ENCODE measurements at regions not wholly inside any gene's neighbourhood (a gene's known extent, or its start where the extent isn't known, plus 50 kb on each side); places are given as distances from the start of the nearest gene placed in this dataset.

DNA sequence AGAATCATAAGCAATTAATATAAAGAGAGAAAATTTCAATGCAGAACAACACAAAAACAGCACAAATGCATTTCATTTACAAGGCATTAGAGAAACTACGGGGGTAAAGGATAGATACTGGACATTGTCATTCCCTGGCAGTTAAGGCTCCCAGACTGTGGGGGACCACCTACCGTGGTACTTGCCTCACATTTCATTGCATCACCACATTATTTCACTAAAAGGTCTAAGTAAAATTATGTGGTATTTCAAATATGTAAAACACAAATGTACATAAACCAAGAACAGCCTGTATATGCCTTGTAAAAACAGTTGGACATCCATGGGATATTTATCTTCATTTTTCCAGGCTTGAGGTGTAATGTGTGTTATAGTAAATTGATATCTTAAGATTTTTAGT lies 571.2 kb upstream of the ZNF462 start:
- intact Hi-C loops (cut with micrococcal nuclease) = no loop called here
- Mint-ChIP-seq H3K36me3 (ENCODE audit: low read depth) (no peaks in the 10 kb centered on the region), H3K27me3 (no peaks in the 10 kb centered on the region)

DNA sequence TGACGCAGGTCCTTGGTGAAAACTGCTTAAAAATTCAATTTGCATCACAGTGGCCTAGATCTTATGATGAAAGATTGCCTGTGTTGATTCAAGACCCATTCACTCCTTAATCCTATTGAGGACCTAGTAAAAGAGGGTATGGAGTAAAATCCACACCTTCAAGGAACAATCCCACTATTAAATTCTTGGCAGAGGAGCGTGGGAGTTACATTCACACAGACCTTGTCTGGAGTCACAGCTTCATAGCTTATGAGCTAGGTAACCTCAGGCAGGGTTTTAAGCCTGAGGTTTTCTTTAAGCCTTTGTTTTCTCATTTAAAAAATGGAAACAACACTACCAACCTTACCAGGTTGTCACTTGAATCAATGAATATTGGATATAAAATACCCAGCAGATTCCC lies 566.5 kb upstream of the ZNF462 start:
- Mint-ChIP-seq H3K4me1 (no peaks in the 10 kb centered on the region), H3K27me3 (no peaks in the 10 kb centered on the region), H3K27ac (no peak overlapping the region), H3K4me3 (no peak overlapping the region), H3K36me3 (ENCODE audit: low read depth) (no peaks in the 10 kb centered on the region), H3K9me3 (no peaks in the 10 kb centered on the region)
- no peak for DNase-seq
- intact Hi-C loops (cut with micrococcal nuclease) = no loop called here

More for the DNA sequence above, 571.2 kb upstream of the ZNF462 start:
- no peak overlapping the region for H3K4me3 Mint-ChIP-seq
- H3K4me1 Mint-ChIP-seq = no peaks in the 10 kb centered on the region
- no peak for DNase-seq
- no peaks in the 10 kb centered on the region for H3K9me3 Mint-ChIP-seq
- H3K27ac Mint-ChIP-seq = no peak overlapping the region

DNA sequence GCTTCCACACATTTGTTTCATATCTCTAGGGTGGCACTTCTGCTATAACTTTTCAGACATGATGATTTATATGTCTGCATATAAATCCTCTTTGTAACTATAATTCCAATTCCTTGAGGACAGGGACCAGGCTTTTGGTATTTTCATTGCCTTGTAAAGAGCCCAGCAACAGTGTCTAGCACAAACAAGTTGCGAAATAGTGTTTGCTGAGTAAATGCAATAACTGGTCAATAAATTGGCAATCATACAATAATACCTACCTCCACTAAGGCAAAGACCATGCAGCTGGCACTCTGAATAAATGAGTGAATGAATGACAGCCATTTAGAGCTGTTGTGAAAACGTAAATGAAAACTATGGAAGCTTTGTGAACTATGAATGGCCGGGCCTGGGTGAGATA lies 564.0 kb upstream of the ZNF462 start:
- Mint-ChIP-seq H3K36me3 (ENCODE audit: low read depth) (no peaks in the 10 kb centered on the region), H3K27ac (no peak overlapping the region), H3K27me3 (no peaks in the 10 kb centered on the region), H3K4me1 (no peaks in the 10 kb centered on the region), H3K9me3 (no peaks in the 10 kb centered on the region), H3K4me3 (no peak overlapping the region)
- intact Hi-C loops (cut with micrococcal nuclease) = no loop called here
- no peak for DNase-seq

DNA sequence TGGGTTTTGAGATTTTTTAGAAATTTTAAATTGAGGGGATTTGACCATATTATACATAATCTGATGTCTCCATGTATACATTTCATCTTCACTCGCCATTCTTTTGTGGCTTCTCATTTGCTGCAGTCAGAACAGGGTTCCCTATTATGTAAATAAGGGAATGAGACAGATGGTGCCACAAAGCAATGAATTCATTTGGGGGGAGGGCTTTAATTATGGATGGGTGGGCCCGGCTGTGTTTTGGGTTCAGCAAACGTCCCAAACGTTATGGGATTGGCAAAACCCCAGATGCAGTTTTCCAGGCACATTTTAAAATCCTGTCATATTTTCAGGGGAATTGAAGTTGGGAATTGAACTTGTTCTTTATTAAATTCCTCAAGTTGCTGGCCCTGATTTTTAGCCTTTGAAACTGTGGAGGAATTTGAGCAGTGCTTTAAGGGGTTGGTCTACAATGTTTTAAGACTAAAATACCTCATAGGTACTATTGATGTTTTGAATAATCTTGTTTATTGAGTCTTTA lies 558.5 kb upstream of the ZNF462 start:
- intact Hi-C loops (cut with micrococcal nuclease) = no loop called here
- Mint-ChIP-seq H3K36me3 (ENCODE audit: low read depth) (no peaks in the 10 kb centered on the region), H3K27ac (no peak overlapping the region), H3K4me3 (no peak overlapping the region), H3K27me3 (no peaks in the 10 kb centered on the region), H3K4me1 (no peaks in the 10 kb centered on the region), H3K9me3 (no peaks in the 10 kb centered on the region)
- DNase-seq = no peak

DNA sequence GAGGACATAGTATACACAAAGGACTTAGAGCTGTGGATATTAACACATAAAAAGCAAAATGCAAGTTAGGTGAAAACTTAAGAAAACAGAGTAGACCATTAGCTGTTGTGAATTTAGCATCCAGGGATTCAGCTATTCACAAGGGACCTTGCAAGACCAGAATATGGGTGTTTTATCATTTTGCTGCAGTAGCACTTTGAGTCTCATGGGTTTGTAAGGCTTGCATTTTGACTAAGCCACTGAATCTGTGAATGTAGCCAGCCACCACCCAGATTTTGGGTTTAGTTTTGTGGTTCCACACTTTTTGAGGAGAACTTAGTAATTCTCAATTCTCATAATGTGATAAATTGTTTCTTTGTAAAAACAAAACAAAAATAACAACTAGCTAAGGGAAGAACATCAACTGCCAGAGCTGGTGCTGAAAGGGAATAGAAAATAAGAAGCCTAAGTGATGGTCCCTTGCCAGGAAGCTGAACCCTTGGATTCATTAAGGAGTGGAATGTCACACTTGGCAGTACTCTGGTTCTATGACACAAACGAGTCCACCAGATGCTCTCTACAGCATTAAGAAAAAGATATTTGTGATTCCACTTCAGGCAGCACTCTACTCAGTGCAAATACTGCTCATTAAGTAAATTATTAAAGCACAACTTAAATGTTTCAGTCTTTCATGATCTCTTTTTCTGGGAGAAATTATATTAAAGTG lies 557.4 kb upstream of the ZNF462 start:
- DNase-seq = no peak
- no peaks in the 10 kb centered on the region for H3K9me3 Mint-ChIP-seq
- no peak overlapping the region for H3K4me3 Mint-ChIP-seq
- intact Hi-C loops (cut with micrococcal nuclease) = no loop called here
- no peaks in the 10 kb centered on the region for H3K4me1 Mint-ChIP-seq
- H3K27me3 Mint-ChIP-seq = no peaks in the 10 kb centered on the region
- no peak overlapping the region for H3K27ac Mint-ChIP-seq
- no peaks in the 10 kb centered on the region for H3K36me3 Mint-ChIP-seq (ENCODE audit: low read depth)

DNA sequence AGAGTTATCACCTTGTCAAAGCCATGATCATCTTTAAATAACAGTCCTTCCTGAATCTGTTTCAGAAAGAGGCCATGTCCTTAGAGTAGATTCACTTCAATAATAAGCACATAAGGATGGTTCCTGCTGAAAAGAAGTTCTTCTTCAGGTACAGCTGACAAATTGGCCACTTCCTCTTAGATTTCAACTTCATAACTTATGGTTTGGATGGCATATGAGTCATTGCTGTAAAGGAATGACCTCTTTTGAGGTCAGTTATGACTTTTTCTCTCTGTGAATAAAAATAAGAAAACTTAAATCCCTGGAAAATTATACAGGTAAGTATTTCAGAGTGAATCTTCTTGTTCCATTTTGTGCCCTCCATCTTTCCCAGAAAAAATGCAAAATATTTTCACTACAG lies 555.3 kb upstream of the ZNF462 start:
- Mint-ChIP-seq H3K4me1 (no peaks in the 10 kb centered on the region), H3K4me3 (no peak overlapping the region), H3K27me3 (no peaks in the 10 kb centered on the region), H3K27ac (no peak overlapping the region), H3K36me3 (ENCODE audit: low read depth) (no peaks in the 10 kb centered on the region), H3K9me3 (no peaks in the 10 kb centered on the region)
- intact Hi-C loops (cut with micrococcal nuclease) = no loop called here
- no peak for DNase-seq

DNA sequence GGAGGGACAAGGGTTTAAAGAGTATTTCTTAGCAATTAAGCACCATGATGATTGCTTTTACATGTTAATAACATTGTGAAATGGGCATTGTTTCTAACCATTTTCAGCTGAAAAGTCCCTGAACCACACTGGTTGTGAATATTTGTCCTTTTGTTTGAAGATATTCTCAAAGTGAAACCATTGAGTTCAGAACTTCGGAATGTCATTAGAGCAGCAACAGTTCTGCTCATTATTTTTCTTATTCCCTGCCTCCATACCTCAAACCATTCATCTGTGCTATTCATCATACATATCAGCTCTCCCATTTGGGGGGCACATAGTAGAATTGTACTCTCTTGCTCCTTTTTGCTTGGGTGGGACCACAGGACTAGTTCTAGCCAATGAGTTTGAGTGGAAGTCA lies 553.0 kb upstream of the ZNF462 start:
- Mint-ChIP-seq H3K9me3 (no peaks in the 10 kb centered on the region), H3K27ac (no peak overlapping the region), H3K36me3 (ENCODE audit: low read depth) (no peaks in the 10 kb centered on the region), H3K4me1 (no peaks in the 10 kb centered on the region), H3K27me3 (no peaks in the 10 kb centered on the region), H3K4me3 (no peak overlapping the region)
- DNase-seq = no peak
- intact Hi-C loops (cut with micrococcal nuclease) = no loop called here

DNA sequence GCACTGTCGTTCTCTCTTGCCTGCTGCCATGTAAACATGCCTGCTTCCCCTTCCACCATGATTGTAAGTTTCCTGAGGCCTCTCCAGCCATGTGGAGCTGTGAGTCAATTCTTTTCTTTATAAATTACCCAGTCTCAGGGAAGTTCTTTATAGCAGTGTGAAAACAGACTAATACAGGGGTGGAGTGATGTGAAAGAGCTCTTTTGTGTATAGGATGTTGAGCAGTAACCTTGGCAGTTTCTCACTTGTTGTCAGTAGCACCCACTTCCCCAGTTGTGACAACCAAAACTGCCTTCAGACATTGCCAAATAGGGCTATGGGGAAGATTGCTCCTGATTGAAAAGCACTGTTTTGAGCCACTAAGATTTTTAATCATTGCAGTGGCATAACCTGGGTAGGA lies 552.2 kb upstream of the ZNF462 start:
- Mint-ChIP-seq H3K9me3 (no peaks in the 10 kb centered on the region), H3K27ac (no peak overlapping the region), H3K36me3 (ENCODE audit: low read depth) (no peaks in the 10 kb centered on the region), H3K27me3 (no peaks in the 10 kb centered on the region), H3K4me3 (no peak overlapping the region), H3K4me1 (no peaks in the 10 kb centered on the region)
- intact Hi-C loops (cut with micrococcal nuclease) = no loop called here
- no peak for DNase-seq

DNA sequence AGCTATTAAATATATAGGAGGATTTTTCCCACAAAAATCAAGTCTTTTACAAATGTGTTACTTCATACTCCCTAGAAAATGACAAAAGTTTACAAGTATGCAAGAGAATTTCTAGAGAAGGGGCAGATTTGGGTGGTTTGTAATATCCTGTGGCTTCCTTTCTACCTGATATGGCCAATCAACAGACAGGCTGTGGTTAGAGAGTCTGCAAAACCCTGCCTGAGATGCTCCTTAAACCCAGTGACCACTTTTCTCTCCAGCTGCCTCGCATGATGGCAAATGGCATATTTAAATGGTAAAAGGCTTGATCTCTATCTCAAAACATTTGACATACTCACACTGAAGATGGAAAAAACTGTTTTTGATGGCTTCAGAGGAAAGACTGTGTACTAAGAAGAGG lies 550.1 kb upstream of the ZNF462 start:
- Mint-ChIP-seq H3K4me1 (no peaks in the 10 kb centered on the region), H3K27me3 (no peaks in the 10 kb centered on the region), H3K4me3 (no peak overlapping the region), H3K9me3 (no peaks in the 10 kb centered on the region), H3K36me3 (ENCODE audit: low read depth) (no peaks in the 10 kb centered on the region), H3K27ac (no peak overlapping the region)
- DNase-seq = no peak
- intact Hi-C loops (cut with micrococcal nuclease) = no loop called here

DNA sequence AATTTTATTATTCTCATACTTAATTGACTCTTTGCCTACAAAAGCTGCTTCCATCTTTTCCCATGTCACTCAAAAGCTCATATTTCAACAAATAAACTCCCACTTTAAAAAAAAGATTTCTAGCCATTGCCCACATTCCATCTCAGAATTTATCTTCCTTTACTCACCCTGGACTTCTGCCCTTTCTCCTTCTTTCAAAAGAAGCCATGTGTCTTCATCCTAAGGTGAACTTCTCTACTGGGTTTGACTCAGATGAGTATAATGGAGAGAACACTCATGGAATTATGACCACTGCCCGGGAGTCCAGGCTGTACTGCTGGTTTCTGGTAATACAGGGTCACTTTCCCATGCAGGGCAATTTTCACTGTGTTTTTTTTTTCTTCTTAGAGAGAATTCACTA lies 548.5 kb upstream of the ZNF462 start:
- no peaks in the 10 kb centered on the region for H3K4me1 Mint-ChIP-seq
- no peaks in the 10 kb centered on the region for H3K9me3 Mint-ChIP-seq
- no peak overlapping the region for H3K4me3 Mint-ChIP-seq
- no peak for DNase-seq
- H3K27me3 Mint-ChIP-seq = no peaks in the 10 kb centered on the region
- intact Hi-C loops (cut with micrococcal nuclease) = no loop called here
- H3K36me3 Mint-ChIP-seq (ENCODE audit: low read depth) = no peaks in the 10 kb centered on the region
- no peak overlapping the region for H3K27ac Mint-ChIP-seq

DNA sequence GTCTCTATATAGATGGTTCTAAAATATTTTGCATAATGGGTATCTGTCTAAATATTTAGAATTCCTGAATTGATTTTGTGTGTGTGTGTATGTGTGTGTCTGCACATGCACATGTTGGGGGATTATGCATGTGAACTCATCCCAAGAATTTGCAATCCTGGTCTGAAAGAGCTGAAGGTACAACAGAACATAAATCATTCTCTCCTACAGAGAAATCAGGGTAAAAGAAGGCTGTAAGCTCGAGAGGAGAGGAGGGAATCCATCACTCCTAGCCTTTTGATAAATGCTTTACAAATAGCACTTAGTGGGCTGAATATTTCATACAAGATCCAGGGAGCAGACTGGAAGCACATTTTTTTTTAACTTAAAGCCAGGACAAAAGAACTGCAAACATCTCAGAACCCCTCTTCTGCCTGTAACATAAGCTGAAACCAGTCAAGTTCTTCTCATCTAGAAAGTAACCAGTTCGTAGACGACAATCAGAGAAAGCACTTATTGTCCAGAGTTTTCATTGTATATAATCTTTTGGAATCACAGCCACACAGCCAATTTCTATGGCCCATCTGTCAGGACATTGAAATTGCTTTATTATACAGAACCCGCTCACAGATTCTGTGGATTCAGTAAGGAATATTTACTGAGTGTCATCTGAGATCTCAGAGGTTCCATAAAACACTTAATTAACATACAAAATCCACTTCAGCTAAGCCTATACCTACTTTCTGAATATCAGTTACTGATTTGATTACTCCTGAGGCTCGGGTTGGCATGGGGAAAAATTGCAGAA lies 541.4 kb upstream of the ZNF462 start:
- intact Hi-C loops (cut with micrococcal nuclease) = no loop called here
- H3K9me3 Mint-ChIP-seq = peaks cover 2% of the 10 kb centered on the region
- H3K4me1 Mint-ChIP-seq = no peaks in the 10 kb centered on the region
- no peak overlapping the region for H3K4me3 Mint-ChIP-seq
- H3K36me3 Mint-ChIP-seq (ENCODE audit: low read depth) = no peaks in the 10 kb centered on the region
- no peak overlapping the region for H3K27ac Mint-ChIP-seq
- no peak for DNase-seq
- H3K27me3 Mint-ChIP-seq = no peaks in the 10 kb centered on the region

DNA sequence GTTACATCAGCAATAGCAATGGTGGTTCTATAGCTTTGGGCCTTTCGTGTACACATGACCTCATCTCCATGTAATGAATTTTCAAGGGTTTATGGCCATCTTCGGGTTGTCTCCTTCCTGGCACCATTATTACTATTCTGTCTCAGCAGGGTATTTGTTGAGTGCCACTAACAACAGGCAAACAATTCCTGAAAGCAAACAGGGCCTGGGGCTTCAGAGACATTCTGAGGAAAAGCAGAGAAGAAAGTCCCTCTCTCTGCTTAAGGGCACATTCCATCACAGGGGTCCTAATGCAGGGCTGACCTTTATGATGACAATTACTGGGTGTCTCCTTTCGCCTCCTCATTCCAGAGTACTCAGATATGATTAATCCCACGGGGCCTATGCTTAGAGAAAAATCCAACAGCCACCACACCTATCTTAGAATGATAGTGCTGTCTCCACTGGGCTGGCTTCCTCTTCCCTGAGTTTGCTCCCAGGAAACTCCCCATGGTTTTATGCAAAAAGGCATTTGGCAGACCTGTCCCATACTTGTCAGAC lies 540.2 kb upstream of the ZNF462 start:
- Mint-ChIP-seq H3K27ac (no peak overlapping the region), H3K4me3 (no peak overlapping the region), H3K27me3 (no peaks in the 10 kb centered on the region), H3K9me3 (peaks cover 2% of the 10 kb centered on the region), H3K4me1 (no peaks in the 10 kb centered on the region), H3K36me3 (ENCODE audit: low read depth) (no peaks in the 10 kb centered on the region)
- DNase-seq = no peak
- intact Hi-C loops (cut with micrococcal nuclease) = no loop called here

DNA sequence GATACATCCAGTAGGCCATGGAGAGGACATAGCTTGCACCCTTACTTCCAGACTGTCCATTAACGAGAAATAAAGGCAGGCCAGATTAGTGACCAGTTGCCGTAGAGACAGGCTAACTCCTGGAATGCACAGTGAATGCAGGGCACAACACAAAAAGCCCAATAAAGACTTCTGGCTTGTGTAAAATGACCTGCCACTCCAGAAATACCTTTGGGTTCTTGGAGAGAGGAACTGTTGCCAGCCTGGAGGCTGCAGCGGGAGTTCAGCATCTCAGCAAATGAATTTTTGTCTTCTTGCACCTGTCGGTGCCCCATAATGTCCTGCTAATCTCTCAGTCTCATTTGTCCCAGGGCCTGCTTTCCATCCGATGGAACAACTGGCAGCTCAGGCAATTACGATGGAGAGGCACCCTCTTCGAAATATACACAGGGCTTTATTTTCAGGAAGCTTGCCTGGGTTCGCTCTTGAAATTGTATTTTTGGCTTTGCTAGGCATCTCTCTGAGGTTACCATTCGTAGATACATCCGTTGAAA lies 538.8 kb upstream of the ZNF462 start:
- no peaks in the 10 kb centered on the region for H3K36me3 Mint-ChIP-seq (ENCODE audit: low read depth)
- H3K9me3 Mint-ChIP-seq = peaks cover 2% of the 10 kb centered on the region
- H3K27ac Mint-ChIP-seq = no peak overlapping the region
- no peak overlapping the region for H3K4me3 Mint-ChIP-seq
- intact Hi-C loops (cut with micrococcal nuclease) = no loop called here
- H3K4me1 Mint-ChIP-seq = no peaks in the 10 kb centered on the region
- no peaks in the 10 kb centered on the region for H3K27me3 Mint-ChIP-seq
- no peak for DNase-seq

DNA sequence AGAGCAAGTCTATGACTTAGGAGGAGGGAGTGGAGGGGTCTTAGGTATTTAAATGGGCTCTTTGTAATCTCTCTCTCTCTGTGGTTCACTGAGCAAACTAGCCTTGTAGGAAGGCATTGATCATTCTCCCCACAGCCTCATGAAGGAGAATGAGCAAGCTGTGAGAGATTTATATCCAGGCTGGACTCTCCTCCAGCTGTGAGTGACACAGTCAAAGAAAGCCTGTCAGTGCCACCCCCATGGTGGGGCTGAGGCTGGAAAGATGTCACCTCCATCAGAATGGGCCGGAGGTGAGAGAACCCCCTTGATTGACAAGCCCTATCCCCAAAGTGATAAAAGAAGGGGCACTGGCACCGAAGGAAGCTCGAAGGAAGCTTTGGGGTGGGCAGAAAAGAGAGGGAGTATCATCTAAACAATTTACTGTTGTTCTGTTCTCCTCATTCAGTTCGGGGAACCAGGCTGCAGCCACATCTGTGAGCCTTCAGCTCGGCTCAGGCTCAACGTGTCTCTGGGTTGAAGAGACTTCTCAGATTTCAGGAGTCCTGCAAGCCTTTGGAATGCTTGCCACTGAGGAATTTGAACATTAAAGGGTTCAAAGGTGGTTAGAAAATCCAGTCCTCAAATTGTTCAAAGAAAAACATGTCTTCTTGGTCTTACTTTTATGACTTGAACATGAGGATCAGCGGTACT lies 538.2 kb upstream of the ZNF462 start:
- intact Hi-C loops (cut with micrococcal nuclease) = no loop called here
- no peak for DNase-seq
- H3K27ac Mint-ChIP-seq = no peak overlapping the region
- no peak overlapping the region for H3K4me3 Mint-ChIP-seq
- H3K9me3 Mint-ChIP-seq = peaks cover 2% of the 10 kb centered on the region
- no peaks in the 10 kb centered on the region for H3K36me3 Mint-ChIP-seq (ENCODE audit: low read depth)
- no peaks in the 10 kb centered on the region for H3K4me1 Mint-ChIP-seq
- no peaks in the 10 kb centered on the region for H3K27me3 Mint-ChIP-seq
